TTC549 (cell line): ENCODE measurements at regions not wholly inside any gene's neighbourhood (a gene's known extent, or its start where the extent isn't known, plus 50 kb on each side); places are given as distances from the start of the nearest gene placed in this dataset.

Source experiments
- FAIRE-seq: peaks from 2 replicates; lab custom pipeline; 2012; peaks lifted over from hg19 to GRCh38; lab: Jason Lieb, UNC

GRCh38 chr11:69999721-70000120 lies 78.4 kb upstream of the ANO1 start:
- no peak for FAIRE-seq

GRCh38 chr11:70000228-70000627 lies 77.9 kb upstream of the ANO1 start:
- FAIRE-seq = no peak

GRCh38 chr11:70001246-70001645 lies 76.9 kb upstream of the ANO1 start:
- FAIRE-seq = no peak

GRCh38 chr11:70002433-70002832 lies 75.7 kb upstream of the ANO1 start:
- no peak for FAIRE-seq

- FAIRE-seq = no peak
Observed at GRCh38 chr11:70005107-70005818, 72.9 kb upstream of the ANO1 start.

GRCh38 chr11:70007796-70008195 lies 70.3 kb upstream of the ANO1 start:
- FAIRE-seq = no peak

- no peak for FAIRE-seq
Observed at GRCh38 chr11:70010774-70011173, 67.3 kb upstream of the ANO1 start.

GRCh38 chr11:70012134-70012733 lies 65.9 kb upstream of the ANO1 start:
- no peak for FAIRE-seq

GRCh38 chr11:70014291-70014690 lies 63.8 kb upstream of the ANO1 start:
- FAIRE-seq = no peak

- FAIRE-seq = no peak
Observed at GRCh38 chr11:70016666-70017367, 61.3 kb upstream of the ANO1 start.

GRCh38 chr11:70018816-70019215 lies 59.3 kb upstream of the ANO1 start:
- FAIRE-seq = no peak

- no peak for FAIRE-seq
Observed at GRCh38 chr11:70019576-70020011, 58.5 kb upstream of the ANO1 start.

- no peak for FAIRE-seq
Observed at GRCh38 chr11:70020336-70021214, 57.5 kb upstream of the ANO1 start.

GRCh38 chr11:70021586-70021985 lies 56.5 kb upstream of the ANO1 start:
- no peak for FAIRE-seq

GRCh38 chr11:70024036-70024772 lies 53.9 kb upstream of the ANO1 start:
- FAIRE-seq = no peak

- FAIRE-seq = no peak
Observed at GRCh38 chr11:70024773-70025045, 53.4 kb upstream of the ANO1 start.

- no peak for FAIRE-seq
Observed at GRCh38 chr11:70025308-70025707, 52.8 kb upstream of the ANO1 start.

- no peak for FAIRE-seq
Observed at GRCh38 chr11:70026012-70026411, 52.1 kb upstream of the ANO1 start.

- no peak for FAIRE-seq
Observed at GRCh38 chr11:70026726-70027125, 51.4 kb upstream of the ANO1 start.

- no peak for FAIRE-seq
Observed at GRCh38 chr11:70027451-70027850, 50.7 kb upstream of the ANO1 start.

- no peak for FAIRE-seq
Observed at GRCh38 chr11:70028147-70028855, 49.8 kb upstream of the ANO1 start.
